NT2/D1 (cell line): ENCODE measurements at regions not wholly inside any gene's neighbourhood (a gene's known extent, or its start where the extent isn't known, plus 50 kb on each side); places are given as distances from the start of the nearest gene placed in this dataset.

Source experiments
- SUZ12 ChIP-seq: IDR thresholded peaks from 2 replicates; pipeline ENCODE4 v1.6.1; 2011; ENCODE audit not compliant: insufficient read length, insufficient read depth; ENCODE audit errors: extremely low read depth
- YY1 ChIP-seq: IDR thresholded peaks from 2 replicates; pipeline ENCODE4 v1.6.1; 2011; ENCODE audit not compliant: insufficient read length, insufficient read depth
- ZNF274 ChIP-seq: IDR thresholded peaks from 2 replicates; pipeline ENCODE4 v1.6.1; 2011; ENCODE audit warnings: mild to moderate bottlenecking, low read depth, low read length

GRCh38 chr6:66199171-66199570 is 492.1 kb upstream of the EYS start:
- TF ChIP-seq ZNF274 (no peak), YY1 (no peak), SUZ12 (no peak)
